GM12874 (cell line): ENCODE measurements at regions not wholly inside any gene's neighbourhood (a gene's known extent, or its start where the extent isn't known, plus 50 kb on each side); places are given as distances from the start of the nearest gene placed in this dataset.

Source experiments
- CTCF ChIP-seq: IDR thresholded peaks from 2 replicates; pipeline ENCODE4 v1.5.1; 2011; ENCODE audit warnings: low read depth, mild to moderate bottlenecking, control low read depth, low read length, moderate library complexity; ENCODE audit not compliant: insufficient read depth

- TF ChIP-seq CTCF, result no peak
Measured at GRCh38 chr4:33954759-33955158, 2289.6 kb downstream of the ARAP2 start.

GRCh38 chr4:33959519-33959918, 2284.8 kb downstream of the ARAP2 start:
- TF ChIP-seq CTCF, result no peak

- no peak for TF ChIP-seq CTCF
Measured at GRCh38 chr4:33961761-33962160, 2282.6 kb downstream of the ARAP2 start.

GRCh38 chr4:33966808-33967207, 2277.5 kb downstream of the ARAP2 start:
- TF ChIP-seq CTCF, result no peak

GRCh38 chr4:33974270-33974669, 2270.0 kb downstream of the ARAP2 start:
- no peak for TF ChIP-seq CTCF

GRCh38 chr4:33975995-33976394, 2268.3 kb downstream of the ARAP2 start:
- TF ChIP-seq CTCF, result no peak

GRCh38 chr4:33980361-33980760, 2264.0 kb downstream of the ARAP2 start:
- TF ChIP-seq CTCF, result no peak
